HEK293 (cell line): ENCODE measurements at regions not wholly inside any gene's neighbourhood (a gene's known extent, or its start where the extent isn't known, plus 50 kb on each side); places are given as distances from the start of the nearest gene placed in this dataset.
A peak's percentile ranks its signal among the peaks of the same experiment; 100 is the strongest.

Experiments
- BCL11A ChIP-seq: fragments of 450-650 bp; formaldehyde crosslinking; IDR thresholded peaks from 2 replicates; pipeline ENCODE4 v1.5.1; 2016; ENCODE audit warnings: low read depth, missing biosample characterization, missing genetic modification characterization
- FEZF1 ChIP-seq: fragments of 450-650 bp; formaldehyde crosslinking; IDR thresholded peaks from 2 replicates; pipeline ENCODE4 v1.5.1; 2016; ENCODE audit warnings: missing biosample characterization, missing genetic modification characterization
- MZF1 ChIP-seq: fragments of 450-650 bp; formaldehyde crosslinking; IDR thresholded peaks from 2 replicates; pipeline ENCODE4 v1.5.1; 2017; ENCODE audit warnings: missing biosample characterization, missing genetic modification characterization, borderline replicate concordance
- OVOL3 ChIP-seq: fragments of 450-650 bp; formaldehyde crosslinking; IDR thresholded peaks from 2 replicates; pipeline ENCODE4 v1.5.1; 2016; ENCODE audit warnings: missing biosample characterization, missing genetic modification characterization
- PRDM6 ChIP-seq: fragments of 450-650 bp; formaldehyde crosslinking; IDR thresholded peaks from 2 replicates; pipeline ENCODE4 v1.5.1; 2017; ENCODE audit warnings: missing biosample characterization, missing genetic modification characterization
- SCRT2 ChIP-seq: fragments of 450-650 bp; formaldehyde crosslinking; IDR thresholded peaks from 2 replicates; pipeline ENCODE4 v1.5.1; 2016; ENCODE audit warnings: missing biosample characterization, missing genetic modification characterization
- SP7 ChIP-seq: fragments of 450-650 bp; formaldehyde crosslinking; IDR thresholded peaks from 2 replicates; pipeline ENCODE4 v1.5.1; 2016; ENCODE audit warnings: missing biosample characterization, missing genetic modification characterization
- TCF7L2 ChIP-seq: IDR thresholded peaks from 2 replicates; pipeline ENCODE4 v1.6.1; 2011; ENCODE audit warnings: low read depth, mild to moderate bottlenecking, inconsistent platforms, low read length, moderate library complexity, borderline replicate concordance
- YY1 ChIP-seq: fragments of 450-650 bp; formaldehyde crosslinking; IDR thresholded peaks from 2 replicates; pipeline ENCODE4 v1.5.1; 2018; ENCODE audit warnings: missing biosample characterization, missing genetic modification characterization
- ZBTB20 ChIP-seq: fragments of 450-650 bp; formaldehyde crosslinking; IDR thresholded peaks from 2 replicates; pipeline ENCODE4 v1.5.1; 2016; ENCODE audit warnings: missing biosample characterization, missing genetic modification characterization
- ZBTB8A ChIP-seq: fragments of 450-650 bp; formaldehyde crosslinking; IDR thresholded peaks from 2 replicates; pipeline ENCODE4 v1.5.1; 2016; ENCODE audit warnings: missing biosample characterization, missing genetic modification characterization
- ZNF114 ChIP-seq: fragments of 450-650 bp; formaldehyde crosslinking; IDR thresholded peaks from 2 replicates; pipeline ENCODE4 v1.5.0; 2017; ENCODE audit warnings: missing biosample characterization, missing genetic modification characterization
- ZNF133 ChIP-seq: fragments of 450-650 bp; formaldehyde crosslinking; IDR thresholded peaks from 2 replicates; pipeline ENCODE4 v1.5.1; 2016; ENCODE audit warnings: missing biosample characterization, missing genetic modification characterization
- ZNF354C ChIP-seq: fragments of 450-650 bp; formaldehyde crosslinking; IDR thresholded peaks from 2 replicates; pipeline ENCODE4 v1.5.1; 2016; ENCODE audit warnings: missing biosample characterization, missing genetic modification characterization, low read depth, borderline replicate concordance
- ZNF660 ChIP-seq: fragments of 450-650 bp; IDR thresholded peaks from 2 replicates; pipeline ENCODE4 v1.5.1; 2018; ENCODE audit warnings: missing biosample characterization, mild to moderate bottlenecking, missing genetic modification characterization
- ZXDB ChIP-seq: fragments of 450-650 bp; formaldehyde crosslinking; IDR thresholded peaks from 2 replicates; pipeline ENCODE4 v1.5.1; 2016; ENCODE audit warnings: missing biosample characterization, missing genetic modification characterization
- TF ChIP-seq, protein P1 (sequence below): fragments of 450-650 bp; formaldehyde crosslinking; IDR thresholded peaks from 2 replicates; pipeline ENCODE4 v1.5.1; 2016; ENCODE audit warnings: missing biosample characterization, missing genetic modification characterization
- TF ChIP-seq, protein P2 (sequence below): fragments of 450-650 bp; IDR thresholded peaks from 2 replicates; pipeline ENCODE4 v1.5.1; 2018; ENCODE audit warnings: missing biosample characterization, mild to moderate bottlenecking, missing genetic modification characterization
- TF ChIP-seq, protein P3 (sequence below): fragments of 450-650 bp; formaldehyde crosslinking; IDR thresholded peaks from 2 replicates; pipeline ENCODE4 v1.5.1; 2016; ENCODE audit warnings: missing biosample characterization, missing genetic modification characterization, borderline replicate concordance
- TF ChIP-seq, protein P4 (sequence below): fragments of 450-650 bp; formaldehyde crosslinking; IDR thresholded peaks from 2 replicates; pipeline ENCODE4 v1.5.1; 2016; ENCODE audit warnings: missing biosample characterization, missing genetic modification characterization, borderline replicate concordance
- TF ChIP-seq, protein P5 (sequence below): fragments of 450-650 bp; formaldehyde crosslinking; IDR thresholded peaks from 2 replicates; pipeline ENCODE4 v1.5.1; 2017; ENCODE audit warnings: missing biosample characterization, missing genetic modification characterization

GRCh38 chr6:90811596-90812226, 224.8 kb upstream of the MAP3K7 start (continued):
- TF ChIP-seq, protein P1, sequence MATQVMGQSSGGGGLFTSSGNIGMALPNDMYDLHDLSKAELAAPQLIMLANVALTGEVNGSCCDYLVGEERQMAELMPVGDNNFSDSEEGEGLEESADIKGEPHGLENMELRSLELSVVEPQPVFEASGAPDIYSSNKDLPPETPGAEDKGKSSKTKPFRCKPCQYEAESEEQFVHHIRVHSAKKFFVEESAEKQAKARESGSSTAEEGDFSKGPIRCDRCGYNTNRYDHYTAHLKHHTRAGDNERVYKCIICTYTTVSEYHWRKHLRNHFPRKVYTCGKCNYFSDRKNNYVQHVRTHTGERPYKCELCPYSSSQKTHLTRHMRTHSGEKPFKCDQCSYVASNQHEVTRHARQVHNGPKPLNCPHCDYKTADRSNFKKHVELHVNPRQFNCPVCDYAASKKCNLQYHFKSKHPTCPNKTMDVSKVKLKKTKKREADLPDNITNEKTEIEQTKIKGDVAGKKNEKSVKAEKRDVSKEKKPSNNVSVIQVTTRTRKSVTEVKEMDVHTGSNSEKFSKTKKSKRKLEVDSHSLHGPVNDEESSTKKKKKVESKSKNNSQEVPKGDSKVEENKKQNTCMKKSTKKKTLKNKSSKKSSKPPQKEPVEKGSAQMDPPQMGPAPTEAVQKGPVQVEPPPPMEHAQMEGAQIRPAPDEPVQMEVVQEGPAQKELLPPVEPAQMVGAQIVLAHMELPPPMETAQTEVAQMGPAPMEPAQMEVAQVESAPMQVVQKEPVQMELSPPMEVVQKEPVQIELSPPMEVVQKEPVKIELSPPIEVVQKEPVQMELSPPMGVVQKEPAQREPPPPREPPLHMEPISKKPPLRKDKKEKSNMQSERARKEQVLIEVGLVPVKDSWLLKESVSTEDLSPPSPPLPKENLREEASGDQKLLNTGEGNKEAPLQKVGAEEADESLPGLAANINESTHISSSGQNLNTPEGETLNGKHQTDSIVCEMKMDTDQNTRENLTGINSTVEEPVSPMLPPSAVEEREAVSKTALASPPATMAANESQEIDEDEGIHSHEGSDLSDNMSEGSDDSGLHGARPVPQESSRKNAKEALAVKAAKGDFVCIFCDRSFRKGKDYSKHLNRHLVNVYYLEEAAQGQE (tag by site-specific recombination): 0 out of 2 replicates have a peak, but pooled peaks have one; percentile 45
- TF ChIP-seq ZNF354C (tag by site-specific recombination) (no peak), OVOL3 (tag by site-specific recombination) (0 out of 2 replicates have a peak, but pooled peaks have one; percentile 30), SP7 (no peak), ZBTB20 (tag by site-specific recombination) (peak; percentile 54; the same call in 1 of the 2 replicates), PRDM6 (tag by site-specific recombination) (peak; percentile 87), ZNF114 (tag by site-specific recombination) (no peak), ZNF133 (tag by site-specific recombination) (no peak), TCF7L2 (peak; percentile 67; the same call in 1 of the 2 replicates), ZBTB8A (tag by site-specific recombination) (peak; percentile 58), SCRT2 (tag by site-specific recombination) (0 out of 2 replicates have a peak, but pooled peaks have one; percentile 41), BCL11A (tag by site-specific recombination) (peak; percentile 29; the same call in 1 of the 2 replicates), ZNF660 (tag by site-specific recombination) (peak; percentile 46; the same call in 1 of the 2 replicates), MZF1 (tag by site-specific recombination) (peak; percentile 87; the same call in 1 of the 2 replicates), ZXDB (tag by site-specific recombination) (peak; percentile 72), FEZF1 (tag by site-specific recombination) (peak; percentile 75), YY1 (tag by site-specific recombination) (0 out of 2 replicates have a peak, but pooled peaks have one; percentile 38)
- TF ChIP-seq, protein P2, sequence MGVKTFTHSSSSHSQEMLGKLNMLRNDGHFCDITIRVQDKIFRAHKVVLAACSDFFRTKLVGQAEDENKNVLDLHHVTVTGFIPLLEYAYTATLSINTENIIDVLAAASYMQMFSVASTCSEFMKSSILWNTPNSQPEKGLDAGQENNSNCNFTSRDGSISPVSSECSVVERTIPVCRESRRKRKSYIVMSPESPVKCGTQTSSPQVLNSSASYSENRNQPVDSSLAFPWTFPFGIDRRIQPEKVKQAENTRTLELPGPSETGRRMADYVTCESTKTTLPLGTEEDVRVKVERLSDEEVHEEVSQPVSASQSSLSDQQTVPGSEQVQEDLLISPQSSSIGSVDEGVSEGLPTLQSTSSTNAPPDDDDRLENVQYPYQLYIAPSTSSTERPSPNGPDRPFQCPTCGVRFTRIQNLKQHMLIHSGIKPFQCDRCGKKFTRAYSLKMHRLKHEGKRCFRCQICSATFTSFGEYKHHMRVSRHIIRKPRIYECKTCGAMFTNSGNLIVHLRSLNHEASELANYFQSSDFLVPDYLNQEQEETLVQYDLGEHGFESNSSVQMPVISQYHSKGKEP (tag by site-specific recombination): peak; percentile 82
- TF ChIP-seq, protein P3, sequence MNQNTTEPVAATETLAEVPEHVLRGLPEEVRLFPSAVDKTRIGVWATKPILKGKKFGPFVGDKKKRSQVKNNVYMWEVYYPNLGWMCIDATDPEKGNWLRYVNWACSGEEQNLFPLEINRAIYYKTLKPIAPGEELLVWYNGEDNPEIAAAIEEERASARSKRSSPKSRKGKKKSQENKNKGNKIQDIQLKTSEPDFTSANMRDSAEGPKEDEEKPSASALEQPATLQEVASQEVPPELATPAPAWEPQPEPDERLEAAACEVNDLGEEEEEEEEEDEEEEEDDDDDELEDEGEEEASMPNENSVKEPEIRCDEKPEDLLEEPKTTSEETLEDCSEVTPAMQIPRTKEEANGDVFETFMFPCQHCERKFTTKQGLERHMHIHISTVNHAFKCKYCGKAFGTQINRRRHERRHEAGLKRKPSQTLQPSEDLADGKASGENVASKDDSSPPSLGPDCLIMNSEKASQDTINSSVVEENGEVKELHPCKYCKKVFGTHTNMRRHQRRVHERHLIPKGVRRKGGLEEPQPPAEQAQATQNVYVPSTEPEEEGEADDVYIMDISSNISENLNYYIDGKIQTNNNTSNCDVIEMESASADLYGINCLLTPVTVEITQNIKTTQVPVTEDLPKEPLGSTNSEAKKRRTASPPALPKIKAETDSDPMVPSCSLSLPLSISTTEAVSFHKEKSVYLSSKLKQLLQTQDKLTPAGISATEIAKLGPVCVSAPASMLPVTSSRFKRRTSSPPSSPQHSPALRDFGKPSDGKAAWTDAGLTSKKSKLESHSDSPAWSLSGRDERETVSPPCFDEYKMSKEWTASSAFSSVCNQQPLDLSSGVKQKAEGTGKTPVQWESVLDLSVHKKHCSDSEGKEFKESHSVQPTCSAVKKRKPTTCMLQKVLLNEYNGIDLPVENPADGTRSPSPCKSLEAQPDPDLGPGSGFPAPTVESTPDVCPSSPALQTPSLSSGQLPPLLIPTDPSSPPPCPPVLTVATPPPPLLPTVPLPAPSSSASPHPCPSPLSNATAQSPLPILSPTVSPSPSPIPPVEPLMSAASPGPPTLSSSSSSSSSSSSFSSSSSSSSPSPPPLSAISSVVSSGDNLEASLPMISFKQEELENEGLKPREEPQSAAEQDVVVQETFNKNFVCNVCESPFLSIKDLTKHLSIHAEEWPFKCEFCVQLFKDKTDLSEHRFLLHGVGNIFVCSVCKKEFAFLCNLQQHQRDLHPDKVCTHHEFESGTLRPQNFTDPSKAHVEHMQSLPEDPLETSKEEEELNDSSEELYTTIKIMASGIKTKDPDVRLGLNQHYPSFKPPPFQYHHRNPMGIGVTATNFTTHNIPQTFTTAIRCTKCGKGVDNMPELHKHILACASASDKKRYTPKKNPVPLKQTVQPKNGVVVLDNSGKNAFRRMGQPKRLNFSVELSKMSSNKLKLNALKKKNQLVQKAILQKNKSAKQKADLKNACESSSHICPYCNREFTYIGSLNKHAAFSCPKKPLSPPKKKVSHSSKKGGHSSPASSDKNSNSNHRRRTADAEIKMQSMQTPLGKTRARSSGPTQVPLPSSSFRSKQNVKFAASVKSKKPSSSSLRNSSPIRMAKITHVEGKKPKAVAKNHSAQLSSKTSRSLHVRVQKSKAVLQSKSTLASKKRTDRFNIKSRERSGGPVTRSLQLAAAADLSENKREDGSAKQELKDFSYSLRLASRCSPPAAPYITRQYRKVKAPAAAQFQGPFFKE (tag by site-specific recombination): no peak
- TF ChIP-seq, protein P4, sequence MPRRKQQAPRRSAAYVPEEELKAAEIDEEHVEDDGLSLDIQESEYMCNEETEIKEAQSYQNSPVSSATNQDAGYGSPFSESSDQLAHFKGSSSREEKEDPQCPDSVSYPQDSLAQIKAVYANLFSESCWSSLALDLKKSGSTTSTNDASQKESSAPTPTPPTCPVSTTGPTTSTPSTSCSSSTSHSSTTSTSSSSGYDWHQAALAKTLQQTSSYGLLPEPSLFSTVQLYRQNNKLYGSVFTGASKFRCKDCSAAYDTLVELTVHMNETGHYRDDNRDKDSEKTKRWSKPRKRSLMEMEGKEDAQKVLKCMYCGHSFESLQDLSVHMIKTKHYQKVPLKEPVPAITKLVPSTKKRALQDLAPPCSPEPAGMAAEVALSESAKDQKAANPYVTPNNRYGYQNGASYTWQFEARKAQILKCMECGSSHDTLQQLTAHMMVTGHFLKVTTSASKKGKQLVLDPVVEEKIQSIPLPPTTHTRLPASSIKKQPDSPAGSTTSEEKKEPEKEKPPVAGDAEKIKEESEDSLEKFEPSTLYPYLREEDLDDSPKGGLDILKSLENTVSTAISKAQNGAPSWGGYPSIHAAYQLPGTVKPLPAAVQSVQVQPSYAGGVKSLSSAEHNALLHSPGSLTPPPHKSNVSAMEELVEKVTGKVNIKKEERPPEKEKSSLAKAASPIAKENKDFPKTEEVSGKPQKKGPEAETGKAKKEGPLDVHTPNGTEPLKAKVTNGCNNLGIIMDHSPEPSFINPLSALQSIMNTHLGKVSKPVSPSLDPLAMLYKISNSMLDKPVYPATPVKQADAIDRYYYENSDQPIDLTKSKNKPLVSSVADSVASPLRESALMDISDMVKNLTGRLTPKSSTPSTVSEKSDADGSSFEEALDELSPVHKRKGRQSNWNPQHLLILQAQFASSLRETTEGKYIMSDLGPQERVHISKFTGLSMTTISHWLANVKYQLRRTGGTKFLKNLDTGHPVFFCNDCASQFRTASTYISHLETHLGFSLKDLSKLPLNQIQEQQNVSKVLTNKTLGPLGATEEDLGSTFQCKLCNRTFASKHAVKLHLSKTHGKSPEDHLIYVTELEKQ (tag by site-specific recombination): peak; percentile 69; the same call in 1 of the 2 replicates
- TF ChIP-seq, protein P5, sequence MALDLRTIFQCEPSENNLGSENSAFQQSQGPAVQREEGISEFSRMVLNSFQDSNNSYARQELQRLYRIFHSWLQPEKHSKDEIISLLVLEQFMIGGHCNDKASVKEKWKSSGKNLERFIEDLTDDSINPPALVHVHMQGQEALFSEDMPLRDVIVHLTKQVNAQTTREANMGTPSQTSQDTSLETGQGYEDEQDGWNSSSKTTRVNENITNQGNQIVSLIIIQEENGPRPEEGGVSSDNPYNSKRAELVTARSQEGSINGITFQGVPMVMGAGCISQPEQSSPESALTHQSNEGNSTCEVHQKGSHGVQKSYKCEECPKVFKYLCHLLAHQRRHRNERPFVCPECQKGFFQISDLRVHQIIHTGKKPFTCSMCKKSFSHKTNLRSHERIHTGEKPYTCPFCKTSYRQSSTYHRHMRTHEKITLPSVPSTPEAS (tag by site-specific recombination): no peak
